ENCODE measurements at regions not wholly inside any gene's neighbourhood (a gene's known extent, or its start where the extent isn't known, plus 50 kb on each side); places are given as distances from the start of the nearest gene placed in this dataset.
"Not testable (repeated sequence)": the region's sequence is repeated elsewhere in the genome, so short reads cannot be mapped to it uniquely, and the experiment has no call there.

DNA sequence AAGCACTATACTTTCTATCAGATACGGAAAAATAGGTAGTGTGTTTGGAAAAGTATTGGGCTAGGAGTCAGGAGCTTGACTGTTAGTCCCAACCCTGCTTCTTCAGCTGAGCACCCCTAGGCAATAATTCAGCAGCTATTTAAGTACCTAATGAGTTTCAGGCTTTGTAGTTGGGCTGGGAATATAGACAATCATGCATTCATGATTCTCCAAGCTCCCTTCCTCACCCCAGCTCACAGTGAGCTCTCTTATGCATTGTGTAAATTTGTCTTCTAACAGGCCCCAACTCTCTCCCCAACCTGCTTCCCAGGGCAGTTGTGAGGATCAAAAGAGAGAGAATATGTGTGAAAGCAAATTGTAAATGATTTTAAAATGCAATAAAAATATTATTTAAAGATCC lies 201.2 kb downstream of the MSX2 start:
- no peak overlapping the region for H3K4me3 ChIP-seq (ENCODE audit: control insufficient read depth, low read depth, low read length)
- DNase-seq (ENCODE audit: low read depth): no peak
- TF ChIP-seq, protein P1, sequence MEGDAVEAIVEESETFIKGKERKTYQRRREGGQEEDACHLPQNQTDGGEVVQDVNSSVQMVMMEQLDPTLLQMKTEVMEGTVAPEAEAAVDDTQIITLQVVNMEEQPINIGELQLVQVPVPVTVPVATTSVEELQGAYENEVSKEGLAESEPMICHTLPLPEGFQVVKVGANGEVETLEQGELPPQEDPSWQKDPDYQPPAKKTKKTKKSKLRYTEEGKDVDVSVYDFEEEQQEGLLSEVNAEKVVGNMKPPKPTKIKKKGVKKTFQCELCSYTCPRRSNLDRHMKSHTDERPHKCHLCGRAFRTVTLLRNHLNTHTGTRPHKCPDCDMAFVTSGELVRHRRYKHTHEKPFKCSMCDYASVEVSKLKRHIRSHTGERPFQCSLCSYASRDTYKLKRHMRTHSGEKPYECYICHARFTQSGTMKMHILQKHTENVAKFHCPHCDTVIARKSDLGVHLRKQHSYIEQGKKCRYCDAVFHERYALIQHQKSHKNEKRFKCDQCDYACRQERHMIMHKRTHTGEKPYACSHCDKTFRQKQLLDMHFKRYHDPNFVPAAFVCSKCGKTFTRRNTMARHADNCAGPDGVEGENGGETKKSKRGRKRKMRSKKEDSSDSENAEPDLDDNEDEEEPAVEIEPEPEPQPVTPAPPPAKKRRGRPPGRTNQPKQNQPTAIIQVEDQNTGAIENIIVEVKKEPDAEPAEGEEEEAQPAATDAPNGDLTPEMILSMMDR (IDR thresholded peaks at IDR 0.05; ENCODE audit: control insufficient read depth, insufficient read depth, low read depth, low read length, missing control alignments): no peak

DNA sequence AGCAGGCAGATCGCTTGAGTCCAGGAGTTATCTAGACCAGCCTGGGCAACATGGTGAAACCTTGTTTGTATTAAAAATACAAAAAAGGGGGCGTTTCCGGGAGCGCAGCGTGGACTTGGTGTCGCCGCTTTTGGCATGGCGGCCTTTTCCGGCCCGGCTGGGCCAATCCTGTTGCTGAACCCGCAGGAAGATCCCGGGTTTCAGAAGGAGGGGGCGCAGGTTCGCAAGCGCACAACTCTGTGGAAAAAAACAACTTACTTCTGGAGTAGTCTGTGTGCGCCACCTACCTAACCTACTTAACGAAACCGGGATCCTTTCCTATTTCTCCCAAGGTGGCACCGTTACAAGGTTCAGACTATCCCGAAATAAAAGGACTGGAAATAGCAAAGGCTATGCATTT lies 198.6 kb downstream of the MSX2 start:
- no peak overlapping the region for H3K4me3 ChIP-seq (ENCODE audit: control insufficient read depth, low read depth, low read length)
- TF ChIP-seq, protein P1 (IDR thresholded peaks at IDR 0.05; ENCODE audit: control insufficient read depth, insufficient read depth, low read depth, low read length, missing control alignments): no peak
- no peak for DNase-seq (ENCODE audit: low read depth)

DNA sequence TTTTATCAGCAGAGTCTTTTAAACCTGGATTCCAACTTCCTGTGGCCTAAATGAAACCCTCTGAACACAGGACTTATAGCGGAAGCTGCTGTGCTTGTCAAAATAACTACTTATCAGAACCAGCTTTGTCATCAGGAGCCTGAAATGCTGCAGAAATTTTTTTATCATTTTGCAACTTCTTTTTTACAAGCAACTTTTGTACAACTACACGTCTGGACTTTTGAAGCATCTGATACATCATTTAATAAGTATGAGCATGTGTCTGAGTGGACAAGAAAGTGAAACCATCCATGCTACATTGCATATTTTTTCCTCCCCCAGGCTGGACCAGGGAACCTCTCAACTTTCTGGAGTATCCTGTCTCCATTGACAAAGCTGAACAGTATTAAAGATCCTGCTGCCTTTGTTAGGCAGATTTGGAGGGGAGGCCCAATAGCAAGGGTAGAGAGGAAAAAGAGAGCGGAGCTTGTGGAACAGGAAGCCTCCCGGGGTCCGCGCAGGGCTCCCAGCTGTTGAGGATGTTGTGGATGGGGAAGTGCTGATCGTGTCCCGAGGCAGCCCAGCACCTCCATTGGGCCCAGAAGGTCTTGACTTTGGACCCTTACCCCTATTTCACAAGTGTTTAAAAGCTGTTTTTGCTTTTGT lies 196.6 kb downstream of the MSX2 start:
- peak; percentile 72 for DNase-seq (ENCODE audit: low read depth)
- H3K4me3 ChIP-seq (ENCODE audit: control insufficient read depth, low read depth, low read length): no peak overlapping the region
- TF ChIP-seq, protein P1 (IDR thresholded peaks at IDR 0.05; ENCODE audit: control insufficient read depth, insufficient read depth, low read depth, low read length, missing control alignments): no peak

DNA sequence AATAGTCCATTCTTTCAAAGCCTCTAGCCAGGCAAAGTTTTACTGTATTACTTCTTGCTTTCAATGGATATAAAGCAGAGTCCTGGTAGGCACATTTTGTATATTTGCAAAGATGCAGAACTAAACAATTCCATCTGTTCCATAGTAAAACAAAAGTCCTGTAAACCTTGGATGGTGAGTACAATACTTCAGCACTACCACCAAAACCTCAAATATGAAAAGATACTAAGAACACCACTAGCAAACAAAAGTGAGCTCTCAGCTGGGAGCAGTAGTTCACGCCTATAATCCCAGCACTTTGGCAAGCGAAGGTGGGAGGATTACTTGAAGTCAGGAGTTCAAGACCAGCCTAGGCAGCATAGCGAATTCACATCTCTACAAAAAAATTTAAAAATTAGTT lies 195.0 kb downstream of the MSX2 start:
- peak; percentile 53 for DNase-seq (ENCODE audit: low read depth)
- TF ChIP-seq, protein P1 (IDR thresholded peaks at IDR 0.05; ENCODE audit: control insufficient read depth, insufficient read depth, low read depth, low read length, missing control alignments): no peak
- H3K4me3 ChIP-seq (ENCODE audit: control insufficient read depth, low read depth, low read length): no peak overlapping the region

DNA sequence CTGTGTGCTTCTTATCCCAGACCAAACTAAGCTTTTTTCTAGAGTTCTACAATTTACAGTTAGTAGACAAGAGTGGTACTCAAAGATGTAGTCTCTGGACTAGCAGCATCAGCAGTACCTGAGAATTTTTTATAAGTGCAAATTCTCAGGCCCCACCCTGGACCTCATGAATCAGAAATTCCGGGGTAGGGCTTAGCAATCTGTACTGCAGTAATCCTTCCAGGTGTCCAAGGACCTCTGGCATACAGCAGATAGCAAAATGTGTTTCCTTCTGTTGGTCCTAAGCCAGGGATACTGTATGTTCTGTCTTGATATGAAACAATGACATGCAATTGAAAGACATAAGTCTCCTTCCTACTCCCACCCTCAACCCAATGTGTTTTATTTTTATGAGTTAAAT lies 194.3 kb downstream of the MSX2 start:
- TF ChIP-seq, protein P1 (IDR thresholded peaks at IDR 0.05; ENCODE audit: control insufficient read depth, insufficient read depth, low read depth, low read length, missing control alignments): no peak
- no peak for DNase-seq (ENCODE audit: low read depth)
- no peak overlapping the region for H3K4me3 ChIP-seq (ENCODE audit: control insufficient read depth, low read depth, low read length)

DNA sequence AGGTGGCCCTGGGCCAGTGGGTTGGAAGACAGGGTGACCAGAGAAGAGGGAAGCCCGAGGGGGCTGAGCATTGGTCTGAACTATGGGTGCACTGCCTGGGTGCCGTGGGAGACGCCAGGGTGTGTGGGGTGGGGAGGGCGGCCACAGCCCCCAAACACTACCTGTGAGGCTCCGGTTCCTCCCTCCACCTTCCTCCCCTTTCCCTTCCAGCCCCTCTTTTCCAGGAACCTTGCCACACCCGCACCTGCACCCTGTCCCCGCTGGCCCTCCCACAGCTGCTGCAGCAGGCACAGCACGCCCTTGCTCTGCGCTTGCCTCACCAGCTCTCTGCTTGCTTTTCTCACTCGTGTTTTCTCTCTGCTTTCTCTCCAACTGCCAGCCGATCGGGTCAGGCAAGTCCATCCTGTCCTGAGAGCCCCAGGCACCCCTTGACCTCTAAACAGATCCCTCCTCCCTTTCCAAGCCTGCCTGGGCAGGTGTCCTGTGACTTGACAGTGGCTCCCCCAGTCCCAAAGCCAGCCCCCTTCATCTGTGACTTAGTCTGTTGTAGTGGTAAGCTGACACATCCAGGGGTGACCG lies 193.7 kb downstream of the MSX2 start:
- TF ChIP-seq, protein P1 (IDR thresholded peaks at IDR 0.05; ENCODE audit: control insufficient read depth, insufficient read depth, low read depth, low read length, missing control alignments): no peak
- no peak for DNase-seq (ENCODE audit: low read depth)
- H3K4me3 ChIP-seq (ENCODE audit: control insufficient read depth, low read depth, low read length): no peak overlapping the region

DNA sequence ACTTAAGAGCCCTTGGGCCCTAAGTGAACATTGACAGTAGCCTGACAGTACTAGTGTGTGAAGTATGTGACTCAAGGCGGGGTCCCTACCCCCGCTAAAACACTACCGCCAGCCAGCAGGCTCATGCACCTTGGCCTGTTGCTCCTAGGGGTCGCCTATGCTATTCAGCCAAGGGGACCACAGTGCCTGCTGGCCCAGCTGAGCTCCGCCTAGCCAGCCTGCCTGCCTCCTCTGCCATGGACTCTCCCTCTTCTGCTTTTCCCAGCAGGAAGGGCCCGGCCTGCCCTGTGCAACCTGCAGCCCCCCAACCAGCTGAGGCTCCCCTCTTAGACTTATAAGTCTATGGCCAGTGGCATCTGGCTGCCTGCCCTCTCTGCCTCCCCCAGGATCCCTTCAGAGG lies 193.1 kb downstream of the MSX2 start:
- DNase-seq (ENCODE audit: low read depth); H3K4me3 ChIP-seq (ENCODE audit: control insufficient read depth, low read depth, low read length): not testable (repeated sequence)

DNA sequence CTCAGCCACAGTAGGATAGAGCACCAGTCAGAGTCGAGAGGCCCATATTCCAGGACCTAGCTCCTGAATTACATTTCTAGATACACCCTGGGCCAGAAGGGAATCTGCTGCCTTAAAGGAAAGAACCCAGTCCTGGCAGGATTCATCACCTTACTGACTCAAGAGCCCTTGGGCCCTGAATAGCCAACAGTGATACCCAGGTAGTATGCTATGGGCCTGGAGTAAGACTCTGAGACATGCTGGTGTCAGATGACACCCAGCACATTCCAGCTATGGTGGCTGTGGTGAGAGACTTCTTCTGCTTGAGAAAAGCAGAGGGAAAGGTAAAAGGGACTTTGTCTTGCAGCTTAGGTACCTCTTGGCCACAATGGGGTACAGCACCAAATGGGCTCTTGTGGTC lies 192.5 kb downstream of the MSX2 start:
- DNase-seq (ENCODE audit: low read depth); H3K4me3 ChIP-seq (ENCODE audit: control insufficient read depth, low read depth, low read length): not testable (repeated sequence)

Data from AG09309 (cell line).